Thoracic aorta (tissue), 2 donors: ENCODE measurements at regions not wholly inside any gene's neighbourhood (a gene's known extent, or its start where the extent isn't known, plus 50 kb on each side); places are given as distances from the start of the nearest gene placed in this dataset.

ENCODE experiments used
- ATAC-seq: fragments of 150-250 bp; one replicate; pipeline ENCODE4 v1.8.0; 2017; ENCODE audit warnings: low read depth; ENCODE audit not compliant: insufficient number of reproducible peaks, low FRiP score
- DNase-seq: peaks from one replicate; pipeline ENCODE4 v3.0.0-alpha.2; 2020; ENCODE audit warnings: low spot score
- H3K27ac ChIP-seq, 2 donors: fragments of 200-600 bp; sonication (generic); 1 replicate in 1 of 2; 2 replicates in 1 of 2; pipeline ENCODE4 v1.5.1; 2016; ENCODE audit warnings: mild to moderate bottlenecking in 2 of 2, moderate library complexity in 2 of 2
- H3K27me3 ChIP-seq: fragments of 200-600 bp; sonication (generic); replicated peaks from 2 replicates; pipeline ENCODE4 v1.6.0; 2016; ENCODE audit warnings: mild to moderate bottlenecking; ENCODE audit not compliant: insufficient read depth
- H3K36me3 ChIP-seq: fragments of 200-600 bp; sonication (generic); one replicate; pipeline ENCODE4 v1.5.1; 2016
- H3K4me1 ChIP-seq, 2 donors: fragments of 200-600 bp; sonication (generic); 1 replicate in 1 of 2; 2 replicates in 1 of 2; pipeline versions ENCODE4 v1.5.1 to v1.6.0; 2016; ENCODE audit warnings: low read depth in 2 of 2, mild to moderate bottlenecking in 1 of 2; ENCODE audit not compliant: control insufficient read depth in 1 of 2
- H3K4me3 ChIP-seq: fragments of 200-600 bp; sonication (generic); 2 replicates; pipeline ENCODE4 v1.5.1; 2016; ENCODE audit warnings: mild to moderate bottlenecking
- H3K9me3 ChIP-seq: fragments of 200-600 bp; sonication (generic); 2 replicates; pipeline ENCODE4 v1.5.1; 2016
- CTCF ChIP-seq: fragments of 200-600 bp; sonication (generic); IDR thresholded peaks from one replicate; pipeline ENCODE4 v1.5.1; 2019; ENCODE audit warnings: antibody characterized with exemption

- ATAC-seq (no peak), DNase-seq (no peak)
- no peaks in the 10 kb centered on the region for H3K36me3 ChIP-seq
- no peaks in the 10 kb centered on the region for H3K4me1 ChIP-seq
- no peaks in the 10 kb centered on the region for H3K27me3 ChIP-seq
- no peak overlapping the region for H3K4me3 ChIP-seq
- no peaks in the 10 kb centered on the region for H3K9me3 ChIP-seq
- no peak overlapping the region for H3K27ac ChIP-seq
- TF ChIP-seq CTCF = peak; percentile 32
These were observed 57.8 kb upstream of the RAB18 start for GRCh38 chr10:27446091-27446918.

GRCh38 chr10:27445070-27445469 lies 59.0 kb upstream of the RAB18 start:
- no peaks in the 10 kb centered on the region for H3K9me3 ChIP-seq
- no peaks in the 10 kb centered on the region for H3K27me3 ChIP-seq
- no peak overlapping the region for H3K27ac ChIP-seq
- TF ChIP-seq CTCF = no peak
- no peaks in the 10 kb centered on the region for H3K4me1 ChIP-seq
- H3K36me3 ChIP-seq = no peaks in the 10 kb centered on the region
- DNase-seq (no peak), ATAC-seq (no peak)
- H3K4me3 ChIP-seq = no peak overlapping the region

- no peak for ATAC-seq
- Histone ChIP-seq H3K36me3 (no peaks in the 10 kb centered on the region), H3K27me3 (no peaks in the 10 kb centered on the region), H3K4me1 (no peaks in the 10 kb centered on the region), H3K27ac (no peak overlapping the region), H3K4me3 (no peak overlapping the region), H3K9me3 (no peaks in the 10 kb centered on the region)
- TF ChIP-seq CTCF = no peak
- no peak for DNase-seq
These were observed 63.6 kb upstream of the RAB18 start for GRCh38 chr10:27440478-27440877.

GRCh38 chr10:27440021-27440420 lies 64.1 kb upstream of the RAB18 start:
- DNase-seq = no peak
- Histone ChIP-seq H3K4me1 (no peaks in the 10 kb centered on the region), H3K27ac (no peak overlapping the region), H3K27me3 (no peaks in the 10 kb centered on the region), H3K36me3 (no peaks in the 10 kb centered on the region), H3K4me3 (no peak overlapping the region), H3K9me3 (no peaks in the 10 kb centered on the region)
- no peak for TF ChIP-seq CTCF
- no peak for ATAC-seq

GRCh38 chr10:27439101-27439500 lies 65.0 kb upstream of the RAB18 start:
- Histone ChIP-seq H3K27me3 (no peaks in the 10 kb centered on the region), H3K9me3 (no peaks in the 10 kb centered on the region), H3K4me1 (no peaks in the 10 kb centered on the region), H3K4me3 (no peak overlapping the region), H3K27ac (no peak overlapping the region), H3K36me3 (no peaks in the 10 kb centered on the region)
- no peak for ATAC-seq
- no peak for TF ChIP-seq CTCF
- no peak for DNase-seq
